GM19438 (cell line): ENCODE measurements at regions not wholly inside any gene's neighbourhood (a gene's known extent, or its start where the extent isn't known, plus 50 kb on each side); places are given as distances from the start of the nearest gene placed in this dataset.
"Not testable (repeated sequence)": the region's sequence is repeated elsewhere in the genome, so short reads cannot be mapped to it uniquely, and the experiment has no call there.

Experiments used
- ATAC-seq: cut with Tn5 transposase; IDR thresholded peaks from one replicate; pipeline ENCODE4 v1.9.1; 2021; ENCODE audit warnings: low read depth; ENCODE audit not compliant: unreplicated experiment

DNA sequence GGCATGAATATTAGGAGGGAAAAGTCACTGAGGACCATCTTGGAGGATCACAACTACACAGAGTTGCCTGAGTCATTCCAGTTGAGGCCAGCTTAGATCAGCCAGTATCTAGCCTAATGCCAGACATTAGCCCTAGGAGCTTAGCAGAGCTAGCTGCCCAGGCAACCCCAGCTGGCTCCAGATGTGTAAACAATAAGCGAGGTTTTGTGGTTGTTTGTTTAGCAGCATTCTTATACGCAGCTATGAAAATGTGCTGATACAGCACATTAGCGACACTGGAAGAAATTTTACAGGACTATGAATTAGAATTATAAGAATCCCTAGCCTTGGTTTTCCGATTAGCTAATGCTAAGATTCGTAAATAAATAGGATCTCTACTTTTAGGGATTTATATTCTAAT is 59.3 kb downstream of the BTBD3 start:
- no peak for ATAC-seq

DNA sequence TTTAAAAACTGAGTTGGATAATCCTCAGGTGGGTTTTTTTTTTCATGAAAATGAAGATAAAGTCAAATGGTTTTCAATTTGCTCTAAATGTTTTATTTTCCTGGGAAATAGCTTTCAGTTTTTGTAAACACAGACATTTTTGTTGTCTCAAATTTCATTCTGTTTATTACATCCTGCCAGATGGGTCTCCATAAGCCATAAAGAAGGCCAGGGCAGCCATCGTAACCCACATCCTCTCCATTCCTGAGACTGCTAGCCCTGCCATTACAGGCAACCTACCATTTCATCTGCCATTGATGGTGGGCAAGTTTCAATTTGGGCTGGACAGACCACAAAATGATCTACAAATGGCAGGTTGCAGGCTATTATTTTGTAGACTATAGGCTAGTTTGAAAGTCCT is 60.8 kb downstream of the BTBD3 start:
- no peak for ATAC-seq

DNA sequence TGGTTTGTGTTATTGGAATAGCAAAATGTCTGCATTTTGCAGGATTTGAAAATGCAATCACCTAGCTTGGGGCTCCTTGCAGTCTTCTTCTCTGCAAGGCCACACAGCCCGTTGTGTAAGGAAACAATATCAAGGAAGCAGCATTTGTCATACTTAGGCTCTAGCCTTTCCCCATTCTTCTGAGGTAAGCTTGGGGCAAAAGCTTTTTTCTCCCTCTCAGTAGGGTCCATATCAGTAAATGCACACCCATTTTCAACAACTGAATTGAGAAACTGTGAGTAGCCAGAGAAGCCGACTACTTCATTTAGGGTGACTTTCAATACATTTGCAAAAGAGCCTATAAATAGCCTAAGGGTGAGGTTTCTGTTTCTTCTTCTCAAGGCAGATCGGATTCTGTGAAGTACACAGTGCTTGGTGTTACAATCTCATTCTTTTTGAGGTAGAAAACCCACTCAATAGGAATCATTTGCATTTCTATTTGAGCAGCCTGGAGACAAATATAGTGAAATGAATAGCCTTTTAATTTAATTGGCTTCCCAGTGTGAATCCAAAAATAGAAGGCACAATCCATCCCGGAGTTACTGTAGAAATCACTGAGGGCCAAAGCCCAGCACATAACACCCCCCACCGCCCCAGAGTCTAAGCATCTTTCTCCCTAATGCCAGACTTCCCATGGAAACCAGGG is 61.8 kb downstream of the BTBD3 start:
- no peak for ATAC-seq

DNA sequence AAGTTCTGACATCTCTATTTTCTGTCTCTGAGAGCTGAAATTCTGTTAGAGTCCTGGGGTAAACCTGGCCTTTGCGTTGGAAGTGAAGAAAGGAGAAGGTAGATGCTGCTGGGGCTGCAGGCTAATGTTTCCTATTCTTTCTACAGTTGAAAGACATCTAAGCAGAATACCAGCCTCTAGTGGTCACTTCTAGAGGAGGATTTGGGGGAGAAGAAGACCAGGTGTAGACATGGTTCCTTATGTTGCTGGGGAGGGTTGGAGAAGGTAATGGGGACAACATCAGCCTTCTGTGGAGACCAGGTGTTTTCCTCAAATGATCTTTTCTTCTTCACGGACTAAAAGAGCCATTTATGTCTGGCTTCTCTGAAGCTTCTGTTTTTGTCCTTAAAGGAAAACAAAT is 62.6 kb downstream of the BTBD3 start:
- ATAC-seq: no peak

DNA sequence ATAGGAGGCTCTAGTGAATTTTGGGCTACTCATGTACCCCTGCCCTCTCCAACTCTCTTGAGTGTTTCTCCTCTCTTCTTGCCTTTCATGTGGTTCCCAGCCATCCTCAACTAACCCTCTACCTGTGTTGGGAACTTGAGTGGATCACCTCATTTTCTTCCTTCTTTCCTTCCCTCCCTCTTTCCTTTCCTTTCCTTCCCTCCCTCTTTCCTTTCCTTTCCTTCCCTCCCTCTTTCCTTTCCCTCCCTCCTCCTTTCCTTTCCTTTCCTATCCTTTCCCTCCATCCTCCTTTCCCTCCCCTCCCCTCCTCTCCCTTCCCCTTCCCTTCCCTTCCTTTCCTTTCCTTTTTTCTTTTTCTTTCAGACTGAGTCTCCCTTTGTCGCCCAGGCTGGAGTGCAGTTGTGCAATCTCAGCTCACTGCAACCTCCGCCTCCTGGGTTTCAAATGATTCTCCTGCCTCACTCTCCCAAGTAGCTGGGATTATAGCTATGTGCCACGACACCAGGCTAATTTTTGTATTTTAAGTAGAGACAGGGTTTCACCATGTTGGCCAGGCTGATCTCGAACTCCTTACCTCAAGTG is 63.8 kb downstream of the BTBD3 start:
- ATAC-seq: no peak

DNA sequence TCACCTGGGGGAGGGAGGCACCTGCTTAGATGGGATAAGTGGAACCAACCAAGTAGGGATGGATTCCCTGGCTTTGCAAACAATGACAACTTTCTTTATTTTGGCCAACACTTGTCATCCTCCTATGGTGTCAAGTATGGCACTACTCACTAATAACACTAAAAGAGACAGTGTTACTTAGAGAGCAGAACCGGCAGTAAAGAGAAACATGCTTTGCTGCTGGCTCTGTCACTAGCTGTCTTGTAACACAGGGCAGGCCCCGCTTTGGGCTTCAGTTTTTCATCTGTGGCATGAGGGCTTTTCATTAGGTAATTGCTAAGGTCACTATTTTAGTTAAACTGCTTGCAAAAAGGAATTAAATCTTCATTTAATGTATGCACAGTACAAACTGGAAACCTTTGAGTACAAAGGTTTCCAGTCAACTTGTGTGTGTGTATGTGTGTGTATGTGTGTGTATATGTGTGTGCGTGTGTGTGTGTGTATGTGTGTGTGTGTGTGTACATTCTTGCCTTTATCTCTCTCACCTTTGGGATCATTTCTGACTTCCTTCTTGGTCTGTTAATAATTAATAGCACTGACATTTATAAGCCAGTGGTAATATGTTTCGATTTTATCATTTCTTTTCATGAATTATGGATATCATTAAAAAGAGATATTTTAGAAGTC is 64.7 kb downstream of the BTBD3 start:
- no peak for ATAC-seq

DNA sequence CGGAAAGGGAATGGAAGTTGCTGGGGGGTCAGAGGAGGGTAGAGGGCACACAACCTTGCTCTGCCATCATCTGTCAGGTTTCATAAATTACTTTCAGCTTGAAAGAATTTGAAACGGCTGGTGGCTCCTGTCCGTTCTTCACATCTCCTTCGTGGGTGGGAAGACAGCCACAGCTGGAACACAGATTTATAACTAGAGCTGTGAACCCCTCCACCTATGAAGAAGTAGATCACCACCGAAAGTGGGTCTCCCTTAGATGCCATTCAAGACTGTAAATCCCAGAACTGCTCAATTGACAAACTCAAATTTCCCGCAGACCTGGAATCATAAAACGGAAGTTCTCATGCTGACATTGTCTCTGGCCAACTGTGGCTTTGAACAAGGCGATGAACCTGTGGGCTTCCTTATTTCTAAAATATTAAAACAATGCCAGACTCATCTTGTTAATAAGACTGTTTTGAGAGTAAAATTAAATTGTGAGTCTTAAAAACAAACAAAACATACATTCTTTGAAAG is 65.3 kb downstream of the BTBD3 start:
- ATAC-seq: no peak

DNA sequence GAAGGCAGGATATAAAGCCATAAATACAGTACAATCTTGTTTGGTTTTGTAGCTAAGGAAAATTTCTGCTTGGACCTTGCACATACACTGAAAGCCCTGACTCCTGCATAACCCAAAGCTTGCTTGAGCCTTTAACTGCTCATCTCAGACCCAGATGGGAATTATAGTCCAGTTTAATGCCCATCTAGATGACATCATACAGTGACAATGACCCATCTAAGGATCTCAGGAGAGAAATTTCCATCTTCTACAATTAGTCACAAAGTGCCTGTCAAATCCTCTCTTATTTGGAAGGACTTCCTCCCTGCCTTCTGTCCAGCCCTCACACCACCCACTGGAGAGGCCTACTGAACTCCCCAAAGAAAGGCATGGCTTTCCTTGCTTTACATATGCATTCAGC is 69.3 kb downstream of the BTBD3 start:
- ATAC-seq: no peak

DNA sequence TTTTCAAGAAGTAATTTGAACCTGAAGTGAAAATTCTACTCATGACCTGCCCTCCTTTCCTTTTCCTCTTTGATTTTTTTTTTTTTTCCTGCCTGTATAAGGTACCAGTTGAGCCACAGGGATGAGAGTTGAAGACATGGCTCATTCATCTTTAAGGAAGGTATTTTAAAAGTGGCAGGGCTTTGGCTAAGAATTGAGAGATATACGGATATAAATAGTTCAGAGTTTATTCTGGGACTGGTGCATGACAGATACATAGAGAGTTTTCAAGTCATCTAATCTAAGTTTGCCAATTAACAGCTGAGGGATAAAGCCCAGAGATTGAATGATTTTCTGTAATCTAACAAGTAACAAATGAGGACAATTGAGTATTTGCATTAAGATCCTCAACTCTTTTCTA is 69.8 kb downstream of the BTBD3 start:
- ATAC-seq: no peak

DNA sequence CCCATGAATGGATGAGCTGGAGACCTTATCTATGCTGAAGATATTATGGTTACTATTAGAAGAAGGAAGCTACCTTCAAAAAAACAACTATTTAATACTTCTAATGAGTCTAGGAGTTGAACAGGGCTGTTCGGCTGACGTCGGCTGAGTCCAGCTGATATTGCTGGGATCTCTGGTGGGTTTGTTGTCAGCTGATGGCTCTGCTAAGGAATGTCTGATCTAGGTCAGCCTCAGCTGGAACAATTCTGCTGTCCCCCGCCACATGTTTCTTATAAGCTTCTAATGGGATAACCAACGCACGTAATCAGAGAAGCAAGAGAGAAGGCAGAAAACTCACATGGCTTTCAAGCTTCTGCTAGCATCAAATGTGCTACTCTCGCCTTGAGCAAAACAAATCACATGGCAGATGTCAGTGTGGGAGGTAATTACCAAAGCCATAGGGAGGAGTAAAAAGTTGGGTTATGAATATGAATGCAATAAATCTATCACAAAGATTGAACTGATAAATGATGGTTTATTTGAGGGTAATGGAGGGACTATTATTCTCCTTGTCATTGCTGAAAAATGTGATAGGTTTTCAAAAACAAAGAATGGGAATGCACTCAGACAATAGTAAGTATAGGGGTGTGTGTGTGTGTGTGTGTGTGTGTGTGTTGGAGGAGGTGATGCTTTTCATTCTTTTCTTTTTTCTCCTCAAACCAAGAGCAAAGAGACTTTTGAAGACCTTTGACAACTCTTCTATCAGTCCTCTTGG is 71.5 kb downstream of the BTBD3 start:
- ATAC-seq: no peak

DNA sequence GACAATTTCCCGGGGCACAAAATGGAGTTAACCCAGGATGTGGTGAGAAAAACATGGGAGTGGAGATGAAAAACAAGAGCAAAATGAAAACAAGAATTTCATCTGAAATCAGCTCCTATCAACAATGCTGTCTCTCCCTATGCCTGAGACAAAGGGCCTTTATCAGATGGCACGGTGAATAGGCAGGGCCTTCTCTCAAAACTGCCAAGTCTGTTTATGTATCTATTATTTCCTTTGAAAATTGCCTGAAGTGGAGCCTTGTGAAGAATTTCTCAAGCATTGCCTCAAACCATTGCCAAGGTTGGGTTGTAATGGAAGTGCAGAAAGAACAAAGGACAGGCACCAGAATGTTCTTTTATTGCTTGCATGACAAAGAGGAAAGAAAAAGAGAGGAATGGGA is 74.7 kb downstream of the BTBD3 start:
- no peak for ATAC-seq

DNA sequence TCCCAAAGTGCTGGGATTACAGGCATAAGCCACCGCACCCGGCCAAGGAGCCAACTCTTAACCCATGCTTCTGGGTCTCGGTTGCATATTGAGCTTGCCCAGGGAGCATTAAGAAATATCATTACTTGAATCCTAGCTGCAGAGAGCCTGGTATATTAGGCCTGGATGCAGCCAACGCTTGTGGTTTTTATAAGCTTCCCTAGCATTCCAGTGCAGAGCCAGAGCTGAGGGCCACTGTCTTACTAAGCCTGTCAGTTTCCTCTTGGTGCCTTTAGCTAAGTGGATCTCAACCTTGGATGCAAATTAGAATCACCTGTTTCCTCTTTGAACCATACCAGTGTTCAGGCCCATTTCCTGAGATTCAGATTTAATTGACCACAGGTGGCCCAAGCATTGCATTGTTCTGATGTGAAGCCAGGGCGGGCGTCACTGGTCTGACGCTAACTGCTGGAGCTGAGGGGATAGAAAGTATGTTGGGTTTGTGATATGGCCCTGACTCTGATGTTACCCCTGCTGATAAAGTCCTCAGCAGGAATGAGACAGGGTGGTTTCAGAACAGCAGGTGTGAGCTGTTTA is 76.3 kb downstream of the BTBD3 start:
- ATAC-seq: no peak

DNA sequence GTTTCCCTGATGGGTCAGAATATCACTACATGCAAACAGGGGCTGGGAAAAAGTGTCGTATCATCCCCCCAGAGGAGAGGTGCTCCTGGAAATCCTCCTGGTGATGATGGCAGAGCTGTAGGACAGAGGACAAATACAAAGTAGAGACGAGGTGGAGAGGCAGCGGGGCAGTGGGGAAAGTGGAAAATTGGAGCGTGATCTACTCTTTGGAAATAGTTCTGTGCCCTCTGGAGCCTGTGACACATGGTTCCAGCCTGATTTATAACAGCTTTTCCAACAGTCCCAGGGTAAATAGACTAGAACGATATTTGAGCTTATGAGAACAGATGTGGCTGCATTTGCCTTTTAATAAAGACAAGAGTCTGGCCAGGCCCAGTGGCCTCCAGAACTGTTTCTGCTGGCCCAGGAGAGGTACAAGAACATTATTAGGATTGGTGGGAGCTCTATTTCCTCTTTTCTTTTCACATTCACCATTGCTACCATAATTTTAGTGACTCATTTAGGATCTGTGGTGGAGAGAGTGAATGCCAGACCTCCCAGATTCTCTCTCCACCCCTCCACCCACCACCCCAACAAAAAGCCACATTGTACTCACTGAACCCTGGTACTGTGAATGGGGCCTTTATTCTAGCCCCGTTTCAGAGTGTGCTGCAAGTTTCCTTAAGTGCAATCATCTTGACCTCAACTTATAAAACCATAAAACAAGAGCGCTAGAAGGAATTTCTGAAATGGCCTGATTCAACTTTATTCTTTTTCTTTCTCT is 78.3 kb downstream of the BTBD3 start:
- ATAC-seq: no peak

DNA sequence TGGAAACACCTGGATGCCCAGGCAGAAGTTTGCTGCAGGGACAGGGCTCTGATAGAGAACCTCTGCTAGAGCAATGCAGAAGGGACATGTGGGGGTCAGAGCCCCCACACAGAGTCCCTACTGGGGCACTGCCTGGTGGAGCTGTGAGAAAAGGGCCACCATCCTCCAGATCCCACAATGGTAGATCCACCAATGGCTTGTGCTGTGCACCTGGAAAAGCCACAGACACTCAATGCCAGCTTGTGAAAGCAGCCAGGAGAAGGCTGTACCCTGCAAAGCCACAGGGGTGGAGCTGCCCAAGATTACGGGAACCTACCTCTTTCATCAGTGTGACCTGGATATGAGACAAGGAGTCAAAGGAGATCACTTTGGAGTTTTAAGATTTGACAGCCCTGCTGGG is 87.1 kb downstream of the BTBD3 start:
- ATAC-seq: not testable (repeated sequence)

DNA sequence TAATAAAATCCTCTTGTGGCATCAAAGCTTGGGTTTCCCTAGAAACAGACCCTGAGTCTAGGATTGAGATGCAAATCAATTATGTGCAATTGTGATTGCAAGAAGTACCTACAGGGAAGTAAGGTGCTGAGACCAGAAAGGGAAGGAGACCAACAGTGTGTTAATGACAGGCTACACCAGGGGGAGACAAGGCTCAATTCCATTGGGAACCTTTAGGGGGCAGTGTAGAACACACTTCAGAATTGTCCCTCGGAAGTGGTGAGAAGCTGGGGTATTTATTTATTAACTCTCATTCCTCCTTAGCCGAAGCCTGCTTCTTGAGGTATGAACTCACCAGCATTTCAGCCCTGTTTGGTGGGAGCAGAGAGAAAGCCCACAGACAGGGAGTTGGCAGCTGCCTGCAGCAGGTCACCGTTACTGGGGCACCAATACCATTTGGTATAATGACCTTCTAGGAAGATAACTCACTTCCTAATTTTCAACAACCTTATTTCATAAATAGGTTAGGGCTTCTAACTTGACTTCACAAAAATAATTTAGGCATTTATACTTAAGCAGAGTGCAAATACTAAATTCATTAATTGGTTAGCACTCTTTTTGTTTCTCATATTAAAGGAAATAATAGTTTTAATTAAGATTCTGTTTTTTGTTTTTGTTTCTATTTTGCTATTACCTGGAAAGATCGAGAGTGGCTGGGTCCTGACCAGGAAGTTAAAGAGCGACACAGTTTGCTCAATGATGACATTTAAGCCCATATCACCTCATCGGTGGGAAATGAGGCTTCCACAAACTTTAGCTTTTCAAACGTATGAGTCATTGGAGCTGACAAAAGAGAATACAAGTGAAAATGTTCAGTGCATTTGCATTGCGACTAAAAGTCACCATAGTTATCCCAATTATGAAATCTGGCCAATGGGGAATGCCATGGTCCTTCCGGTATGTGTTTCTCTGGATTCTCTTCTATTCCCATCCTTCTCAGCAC is 94.8 kb downstream of the BTBD3 start:
- ATAC-seq: no peak

DNA sequence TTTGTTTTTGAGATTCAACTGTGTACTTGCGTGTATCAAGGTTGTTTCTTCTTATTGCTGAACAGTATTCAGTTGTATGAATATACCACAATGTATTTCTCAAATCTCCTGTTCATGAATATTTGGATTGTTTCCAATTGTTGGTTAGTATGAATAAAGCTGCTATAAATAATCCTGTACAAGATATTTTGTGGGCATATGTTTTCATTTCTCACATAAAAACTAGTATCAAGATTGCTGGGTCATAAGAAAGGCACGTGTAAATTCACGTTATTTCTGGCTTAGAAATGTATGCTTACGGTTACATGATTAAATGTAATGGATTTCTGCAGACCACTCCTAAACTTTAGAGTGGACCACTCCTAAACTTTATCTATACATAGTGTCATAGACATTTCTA is 96.6 kb downstream of the BTBD3 start:
- ATAC-seq: no peak

DNA sequence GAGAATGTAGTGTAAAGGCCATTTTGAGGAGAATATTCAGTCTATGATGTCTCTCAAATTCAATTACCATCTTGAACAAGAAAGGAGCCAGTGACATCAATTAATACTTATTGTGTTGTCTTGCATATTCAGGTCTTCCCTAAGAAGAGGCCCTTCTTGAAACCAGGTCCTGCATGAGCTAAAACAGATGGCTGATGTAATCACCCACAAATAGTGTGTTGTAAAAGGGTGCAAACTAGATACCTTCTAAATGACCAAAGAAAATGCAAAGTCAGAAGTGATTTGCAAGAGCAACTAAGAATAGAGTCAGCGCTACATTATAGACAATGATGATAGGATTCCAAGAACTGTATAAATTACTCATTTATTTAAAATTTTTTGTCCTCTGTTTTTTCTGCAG is 97.0 kb downstream of the BTBD3 start:
- ATAC-seq: no peak

DNA sequence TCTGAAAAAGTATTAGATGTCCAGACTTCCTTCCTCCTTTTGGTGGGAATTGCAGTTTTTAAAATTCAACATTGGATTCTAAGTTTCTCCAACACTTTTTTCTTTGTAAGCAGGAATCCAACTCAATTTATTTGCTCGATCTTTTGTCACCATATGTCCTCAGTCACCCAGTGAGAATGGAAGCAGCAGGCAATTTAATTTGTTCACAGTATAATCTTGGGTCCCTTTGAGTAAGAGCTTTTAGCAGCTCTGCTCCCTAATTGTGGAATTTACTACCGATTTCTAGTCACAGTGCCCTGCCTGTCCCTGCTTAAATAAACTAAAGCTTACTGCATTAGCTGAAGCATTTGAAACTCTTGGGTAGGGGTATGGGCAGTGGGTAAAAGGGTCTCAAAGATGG is 98.6 kb downstream of the BTBD3 start:
- ATAC-seq: no peak

DNA sequence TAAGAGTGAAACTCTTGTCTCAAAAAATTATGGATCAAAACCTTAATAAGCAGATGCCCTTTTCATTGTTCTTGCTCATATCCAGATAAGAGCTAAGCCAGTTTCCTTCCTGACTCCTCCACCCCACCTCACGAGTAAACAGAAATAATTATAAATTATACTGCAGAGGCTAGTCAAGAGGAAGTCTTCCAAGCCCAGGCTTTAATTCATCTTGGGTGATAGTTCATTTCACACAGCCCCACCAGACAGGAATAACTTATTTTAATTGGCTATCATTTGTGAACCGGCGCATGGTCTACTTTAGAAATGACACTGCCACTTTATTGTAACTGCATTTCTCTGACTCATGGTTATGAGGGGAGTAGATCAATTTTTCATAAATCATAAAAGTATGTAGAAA is 102.0 kb downstream of the BTBD3 start:
- ATAC-seq: no peak
